Breast epithelium (tissue), 4 donors: ENCODE measurements at regions not wholly inside any gene's neighbourhood (a gene's known extent, or its start where the extent isn't known, plus 50 kb on each side); places are given as distances from the start of the nearest gene placed in this dataset.

Source experiments
- DNase-seq, 2 donors: peaks; one replicate each; pipeline ENCODE4 v3.0.0-alpha.2; 2019; ENCODE audit warnings: low spot score in 2 of 2
- H3K27ac ChIP-seq, 2 donors: fragments of 200-600 bp; sonication (generic) in 1 of 2; one replicate each; pipeline ENCODE4 v1.5.1; 2016 to 2019; ENCODE audit warnings: mild to moderate bottlenecking in 1 of 2
- H3K27me3 ChIP-seq, 2 donors: fragments of 200-600 bp; sonication (generic) in 1 of 2; one replicate each; pipeline versions ENCODE4 v1.5.1 to v1.6.0; 2017 to 2019; ENCODE audit warnings: control low read depth in 1 of 2, mild to moderate bottlenecking in 1 of 2
- H3K36me3 ChIP-seq: fragments of 200-600 bp; one replicate; pipeline ENCODE4 v1.5.1; 2019
- H3K4me1 ChIP-seq, 2 donors: fragments of 200-600 bp; sonication (generic); one replicate each; pipeline ENCODE4 v1.5.1; 2016 to 2019; ENCODE audit warnings: control low read depth in 1 of 2
- H3K4me3 ChIP-seq, 3 donors: fragments of 200-600 bp; sonication (generic); 1 replicate in 2 of 3; 2 replicates in 1 of 3; pipeline ENCODE4 v1.5.1; 2016 to 2019; ENCODE audit warnings: mild to moderate bottlenecking in 3 of 3, moderate library complexity in 2 of 3
- H3K9me3 ChIP-seq, 2 donors: fragments of 200-600 bp; sonication (generic) in 1 of 2; one replicate each; pipeline ENCODE4 v1.5.1; 2016 to 2019; ENCODE audit warnings: control low read depth in 1 of 2
- POLR2A ChIP-seq: fragments of 450-650 bp; IDR thresholded peaks from one replicate; pipeline ENCODE4 v1.6.1; 2016; ENCODE audit warnings: antibody characterized with exemption, mild to moderate bottlenecking, moderate library complexity
- POLR2AphosphoS5 ChIP-seq, 3 donors: sonication (generic); formaldehyde crosslinking; IDR thresholded peaks; one replicate each; pipeline ENCODE4 v1.6.1; 2017; ENCODE audit warnings: antibody characterized with exemption in 3 of 3
- intact Hi-C: fragments of 100-400 bp; cut with DNase I; formaldehyde crosslinking; loops from one replicate; pipeline ENCODE4 v1.15.1; 2023; ENCODE audit warnings: low total_unique reads
- TF ChIP-seq, protein P1 (sequence below), 3 donors: fragments of 450-650 bp; IDR thresholded peaks; one replicate each; pipeline ENCODE4 v1.5.1; 2016 to 2017; ENCODE audit warnings: antibody characterized with exemption in 3 of 3, mild to moderate bottlenecking in 3 of 3, moderate library complexity in 3 of 3

DNA sequence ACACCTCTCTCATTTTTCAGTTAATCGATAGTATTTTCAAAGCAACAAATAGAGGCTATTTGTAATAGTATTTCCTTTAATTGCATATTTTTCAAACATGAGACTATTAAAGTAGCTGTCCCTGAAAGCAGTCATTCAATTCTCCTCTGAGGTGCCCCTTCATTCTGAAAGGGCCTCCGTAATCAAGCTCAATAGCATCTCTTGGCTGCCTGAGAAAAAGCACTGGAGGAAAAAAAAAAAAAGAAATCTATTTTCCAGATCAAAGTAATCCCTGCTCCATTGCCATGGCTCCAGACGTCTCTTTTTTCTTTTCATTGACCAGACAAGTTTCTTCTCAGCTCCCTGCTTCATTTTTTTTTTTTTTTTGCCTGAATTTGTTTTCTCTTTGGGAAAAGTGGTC is 154.5 kb upstream of the BLID start:
- Histone ChIP-seq H3K4me1 (no peaks in the 10 kb centered on the region), H3K27ac (no peak overlapping the region), H3K4me3 (no peak overlapping the region), H3K27me3 (no peaks in the 10 kb centered on the region), H3K9me3 (no peaks in the 10 kb centered on the region), H3K36me3 (no peaks in the 10 kb centered on the region)
- DNase-seq: no peak
- TF ChIP-seq, protein P1, sequence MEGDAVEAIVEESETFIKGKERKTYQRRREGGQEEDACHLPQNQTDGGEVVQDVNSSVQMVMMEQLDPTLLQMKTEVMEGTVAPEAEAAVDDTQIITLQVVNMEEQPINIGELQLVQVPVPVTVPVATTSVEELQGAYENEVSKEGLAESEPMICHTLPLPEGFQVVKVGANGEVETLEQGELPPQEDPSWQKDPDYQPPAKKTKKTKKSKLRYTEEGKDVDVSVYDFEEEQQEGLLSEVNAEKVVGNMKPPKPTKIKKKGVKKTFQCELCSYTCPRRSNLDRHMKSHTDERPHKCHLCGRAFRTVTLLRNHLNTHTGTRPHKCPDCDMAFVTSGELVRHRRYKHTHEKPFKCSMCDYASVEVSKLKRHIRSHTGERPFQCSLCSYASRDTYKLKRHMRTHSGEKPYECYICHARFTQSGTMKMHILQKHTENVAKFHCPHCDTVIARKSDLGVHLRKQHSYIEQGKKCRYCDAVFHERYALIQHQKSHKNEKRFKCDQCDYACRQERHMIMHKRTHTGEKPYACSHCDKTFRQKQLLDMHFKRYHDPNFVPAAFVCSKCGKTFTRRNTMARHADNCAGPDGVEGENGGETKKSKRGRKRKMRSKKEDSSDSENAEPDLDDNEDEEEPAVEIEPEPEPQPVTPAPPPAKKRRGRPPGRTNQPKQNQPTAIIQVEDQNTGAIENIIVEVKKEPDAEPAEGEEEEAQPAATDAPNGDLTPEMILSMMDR (IDR thresholded peaks at IDR 0.05): no peak
- intact Hi-C loops: no loop called here

DNA sequence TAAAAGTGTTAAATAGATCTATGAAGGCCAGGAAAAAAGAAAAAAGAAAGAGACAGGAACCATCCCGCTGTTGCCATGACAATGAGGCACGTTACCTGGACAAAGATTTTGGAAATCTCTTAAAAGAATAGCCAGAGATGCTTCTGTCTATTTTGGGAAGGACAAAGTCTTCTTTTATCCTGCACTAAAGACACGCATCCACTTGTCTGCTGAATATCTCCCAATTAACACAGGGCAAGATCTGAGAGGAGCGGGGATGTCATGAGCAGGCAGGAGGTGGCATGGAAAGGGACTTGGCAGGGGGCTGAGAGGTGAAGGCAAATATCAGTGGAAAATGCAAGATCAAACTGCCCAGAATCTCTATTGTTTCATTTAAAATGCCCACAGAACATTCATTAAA is 153.8 kb upstream of the BLID start:
- DNase-seq: no peak
- Histone ChIP-seq H3K9me3 (no peaks in the 10 kb centered on the region), H3K27me3 (no peaks in the 10 kb centered on the region), H3K36me3 (no peaks in the 10 kb centered on the region), H3K4me1 (no peaks in the 10 kb centered on the region), H3K4me3 (no peak overlapping the region), H3K27ac (no peak overlapping the region)
- intact Hi-C loops: no loop called here
- TF ChIP-seq POLR2A (no peak), POLR2AphosphoS5 (IDR thresholded peaks at IDR 0.05) (no peak)
- TF ChIP-seq, protein P1 (IDR thresholded peaks at IDR 0.05): no peak

DNA sequence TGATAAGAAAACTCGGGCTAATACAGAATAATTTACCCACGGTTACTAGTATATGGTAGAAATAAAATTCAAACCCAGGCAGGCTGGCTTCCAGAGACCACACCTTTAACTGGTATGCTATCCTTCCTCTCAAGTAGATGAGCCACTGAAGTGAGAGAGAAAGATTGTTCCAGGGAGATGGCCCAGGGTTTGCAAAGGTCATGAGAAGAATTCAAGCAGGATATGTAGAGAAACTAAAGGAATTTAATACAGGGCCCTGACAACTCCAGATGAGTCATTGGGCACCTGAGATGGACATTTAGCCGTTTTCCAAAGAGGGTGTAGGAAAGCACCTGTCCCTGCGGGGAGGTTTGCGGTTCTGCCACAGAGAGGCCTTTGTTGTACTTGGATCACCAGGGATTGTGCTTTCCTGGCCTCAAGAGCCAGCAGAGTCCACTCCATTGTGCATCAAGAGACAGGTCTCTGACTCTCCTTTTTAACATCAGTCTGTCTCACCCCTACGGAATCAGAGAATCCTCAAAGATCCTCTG is 152.7 kb upstream of the BLID start:
- DNase-seq: no peak

DNA sequence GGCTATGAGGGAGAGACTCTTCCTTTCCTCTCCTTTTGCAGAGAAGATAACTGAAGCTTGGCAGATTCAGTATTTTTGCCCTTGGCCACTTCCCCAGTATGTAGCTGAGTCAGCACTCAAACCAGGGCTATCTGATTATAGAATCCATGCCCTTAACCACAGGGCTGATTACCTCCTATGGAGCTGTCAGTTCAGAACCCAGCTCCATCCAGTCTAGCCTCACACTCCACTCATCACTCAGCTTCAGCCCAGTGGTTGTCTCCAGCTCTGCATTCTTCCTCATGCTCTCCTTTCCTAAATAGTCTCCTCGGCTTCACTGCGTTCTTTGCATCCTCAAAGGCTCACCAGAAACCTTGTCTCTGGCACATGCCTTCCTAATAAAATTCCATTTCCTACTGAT is 151.6 kb upstream of the BLID start:
- no peaks in the 10 kb centered on the region for H3K9me3 ChIP-seq
- DNase-seq: no peak
- H3K4me3 ChIP-seq: no peak overlapping the region
- H3K4me1 ChIP-seq: no peaks in the 10 kb centered on the region
- no peaks in the 10 kb centered on the region for H3K27me3 ChIP-seq
- intact Hi-C loops: no loop called here
- TF ChIP-seq POLR2AphosphoS5 (IDR thresholded peaks at IDR 0.05) (no peak), POLR2A (no peak)
- TF ChIP-seq, protein P1 (IDR thresholded peaks at IDR 0.05): no peak
- H3K27ac ChIP-seq: no peak overlapping the region
- H3K36me3 ChIP-seq: no peaks in the 10 kb centered on the region

More for the DNA sequence above, 152.7 kb upstream of the BLID start:
- TF ChIP-seq POLR2AphosphoS5 (IDR thresholded peaks at IDR 0.05) (no peak), POLR2A (no peak)
- TF ChIP-seq, protein P1 (IDR thresholded peaks at IDR 0.05): no peak
- Histone ChIP-seq H3K36me3 (no peaks in the 10 kb centered on the region), H3K9me3 (no peaks in the 10 kb centered on the region), H3K4me1 (no peaks in the 10 kb centered on the region), H3K4me3 (no peak overlapping the region), H3K27ac (no peak overlapping the region), H3K27me3 (no peaks in the 10 kb centered on the region)
- intact Hi-C loops: no loop called here

DNA sequence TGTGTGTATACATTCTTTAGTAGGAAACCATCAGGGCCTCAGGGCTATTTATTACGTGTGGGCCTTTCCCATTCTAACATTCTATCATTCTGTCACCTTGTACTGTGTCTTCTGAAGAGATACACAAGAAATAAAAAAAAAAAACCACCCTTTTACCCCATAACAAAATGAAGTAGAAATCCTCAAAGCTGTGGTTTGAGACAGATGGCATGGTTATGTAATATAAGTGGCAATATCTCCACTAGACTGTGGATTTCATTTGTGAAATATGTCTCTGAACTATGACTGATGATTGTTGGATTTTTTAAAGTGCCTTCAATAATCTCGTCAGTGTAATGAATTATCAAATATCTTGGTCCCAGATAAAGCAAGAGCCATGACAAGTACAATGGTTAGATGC is 150.0 kb upstream of the BLID start:
- H3K9me3 ChIP-seq: no peaks in the 10 kb centered on the region
- no peaks in the 10 kb centered on the region for H3K36me3 ChIP-seq
- intact Hi-C loops: no loop called here
- no peak for DNase-seq
- H3K27ac ChIP-seq: no peak overlapping the region
- TF ChIP-seq, protein P1 (IDR thresholded peaks at IDR 0.05): no peak
- TF ChIP-seq POLR2A (no peak), POLR2AphosphoS5 (IDR thresholded peaks at IDR 0.05) (no peak)
- no peak overlapping the region for H3K4me3 ChIP-seq
- H3K27me3 ChIP-seq: no peaks in the 10 kb centered on the region
- H3K4me1 ChIP-seq: no peaks in the 10 kb centered on the region
